ENCODE measurements at regions not wholly inside any gene's neighbourhood (a gene's known extent, or its start where the extent isn't known, plus 50 kb on each side); places are given as distances from the start of the nearest gene placed in this dataset.

DNA sequence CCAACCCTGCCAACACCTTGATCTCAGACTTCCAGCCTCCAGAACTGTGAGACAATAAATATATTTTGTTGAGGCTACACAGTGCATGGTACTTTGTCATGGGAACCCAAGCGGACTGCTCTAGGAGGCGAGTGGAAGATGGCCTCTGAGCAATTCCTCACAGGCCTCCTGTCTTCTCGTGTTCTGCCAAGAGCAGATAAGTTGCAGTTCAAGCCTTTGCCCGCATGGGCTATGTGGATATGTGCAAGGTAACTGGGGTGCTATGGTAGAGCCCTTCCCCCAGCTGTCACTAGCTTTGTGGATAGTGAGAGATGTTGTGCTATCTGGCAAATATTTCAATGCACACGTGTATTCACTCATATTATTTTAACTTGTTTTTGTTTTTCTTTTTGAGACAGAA is 156.0 kb upstream of the BCOR start:
- no TSS peak for BruUV-seq (replicated peaks)
- Mint-ChIP-seq H3K9me3 (ENCODE audit: low read depth, unreplicated experiment) (no peaks in the 10 kb centered on the region), H3K36me3 (ENCODE audit: insufficient read depth, unreplicated experiment) (no peaks in the 10 kb centered on the region), H3K4me1 (ENCODE audit: low read depth, unreplicated experiment) (no peaks in the 10 kb centered on the region), H3K27ac (ENCODE audit: unreplicated experiment) (no peak overlapping the region), H3K27me3 (ENCODE audit: unreplicated experiment) (no peaks in the 10 kb centered on the region), H3K4me3 (ENCODE audit: low read depth, unreplicated experiment) (no peak overlapping the region)
- intact Hi-C loops (cut with micrococcal nuclease; ENCODE audit: unreplicated experiment): no loop called here
- DNase-seq: no peak
- TF ChIP-seq, protein P1, sequence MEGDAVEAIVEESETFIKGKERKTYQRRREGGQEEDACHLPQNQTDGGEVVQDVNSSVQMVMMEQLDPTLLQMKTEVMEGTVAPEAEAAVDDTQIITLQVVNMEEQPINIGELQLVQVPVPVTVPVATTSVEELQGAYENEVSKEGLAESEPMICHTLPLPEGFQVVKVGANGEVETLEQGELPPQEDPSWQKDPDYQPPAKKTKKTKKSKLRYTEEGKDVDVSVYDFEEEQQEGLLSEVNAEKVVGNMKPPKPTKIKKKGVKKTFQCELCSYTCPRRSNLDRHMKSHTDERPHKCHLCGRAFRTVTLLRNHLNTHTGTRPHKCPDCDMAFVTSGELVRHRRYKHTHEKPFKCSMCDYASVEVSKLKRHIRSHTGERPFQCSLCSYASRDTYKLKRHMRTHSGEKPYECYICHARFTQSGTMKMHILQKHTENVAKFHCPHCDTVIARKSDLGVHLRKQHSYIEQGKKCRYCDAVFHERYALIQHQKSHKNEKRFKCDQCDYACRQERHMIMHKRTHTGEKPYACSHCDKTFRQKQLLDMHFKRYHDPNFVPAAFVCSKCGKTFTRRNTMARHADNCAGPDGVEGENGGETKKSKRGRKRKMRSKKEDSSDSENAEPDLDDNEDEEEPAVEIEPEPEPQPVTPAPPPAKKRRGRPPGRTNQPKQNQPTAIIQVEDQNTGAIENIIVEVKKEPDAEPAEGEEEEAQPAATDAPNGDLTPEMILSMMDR (IDR thresholded peaks at IDR 0.05; ENCODE audit: unreplicated experiment): no peak
- CTCF ChIA-PET: no interaction called here

DNA sequence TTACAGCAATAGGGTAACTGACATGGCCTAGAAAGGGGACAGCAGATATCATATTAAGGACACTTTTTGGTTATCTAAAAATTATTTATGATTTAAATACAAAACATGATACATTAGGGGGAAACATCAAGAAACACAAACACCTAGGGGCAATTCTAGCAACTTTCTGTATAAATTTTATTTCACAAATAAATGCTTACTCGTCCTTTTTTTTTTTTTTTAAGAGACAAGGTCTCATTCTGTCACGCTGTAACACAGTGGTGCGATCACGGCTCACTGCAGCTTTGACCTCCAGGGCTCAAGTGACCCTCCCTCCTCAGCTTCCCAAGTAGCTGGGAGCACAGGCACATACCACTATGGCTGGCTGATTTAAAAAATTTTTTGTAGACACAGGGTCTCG is 151.8 kb upstream of the BCOR start:
- CTCF ChIA-PET: no interaction called here
- Mint-ChIP-seq H3K27ac (ENCODE audit: unreplicated experiment) (no peak overlapping the region), H3K4me3 (ENCODE audit: low read depth, unreplicated experiment) (no peak overlapping the region), H3K27me3 (ENCODE audit: unreplicated experiment) (peaks cover 13% of the 10 kb centered on the region), H3K36me3 (ENCODE audit: insufficient read depth, unreplicated experiment) (no peaks in the 10 kb centered on the region), H3K9me3 (ENCODE audit: low read depth, unreplicated experiment) (no peaks in the 10 kb centered on the region), H3K4me1 (ENCODE audit: low read depth, unreplicated experiment) (no peaks in the 10 kb centered on the region)
- intact Hi-C loops (cut with micrococcal nuclease; ENCODE audit: unreplicated experiment): no loop called here
- DNase-seq: no peak
- TF ChIP-seq, protein P1 (IDR thresholded peaks at IDR 0.05; ENCODE audit: unreplicated experiment): no peak
- no TSS peak for BruUV-seq (replicated peaks)

DNA sequence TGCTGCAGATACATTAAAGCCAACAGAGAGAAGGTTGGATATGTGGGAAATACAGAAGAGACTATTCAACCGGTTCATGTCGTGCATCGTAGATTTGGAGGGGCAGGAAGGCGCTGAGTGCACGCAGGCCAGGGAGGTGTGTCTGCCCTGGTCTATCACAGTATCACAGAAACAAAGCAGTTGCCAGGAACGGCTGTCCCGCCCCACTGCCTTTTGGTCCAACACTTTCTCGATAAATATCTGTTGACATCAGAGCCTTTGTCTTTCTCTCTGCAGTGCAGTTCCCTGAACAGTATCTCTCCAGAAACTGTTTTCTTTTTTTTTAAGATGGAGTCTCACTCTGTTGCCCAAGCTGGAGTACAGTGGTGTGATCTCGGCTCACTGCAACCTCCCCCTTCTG is 151.1 kb upstream of the BCOR start:
- Mint-ChIP-seq H3K36me3 (ENCODE audit: insufficient read depth, unreplicated experiment) (no peaks in the 10 kb centered on the region), H3K4me3 (ENCODE audit: low read depth, unreplicated experiment) (no peak overlapping the region), H3K4me1 (ENCODE audit: low read depth, unreplicated experiment) (no peaks in the 10 kb centered on the region), H3K27ac (ENCODE audit: unreplicated experiment) (no peak overlapping the region), H3K27me3 (ENCODE audit: unreplicated experiment) (peaks cover 13% of the 10 kb centered on the region), H3K9me3 (ENCODE audit: low read depth, unreplicated experiment) (no peaks in the 10 kb centered on the region)
- no peak for DNase-seq
- TF ChIP-seq, protein P1 (IDR thresholded peaks at IDR 0.05; ENCODE audit: unreplicated experiment): no peak
- intact Hi-C loops (cut with micrococcal nuclease; ENCODE audit: unreplicated experiment): no loop called here
- no TSS peak for BruUV-seq (replicated peaks)
- CTCF ChIA-PET: no interaction called here

DNA sequence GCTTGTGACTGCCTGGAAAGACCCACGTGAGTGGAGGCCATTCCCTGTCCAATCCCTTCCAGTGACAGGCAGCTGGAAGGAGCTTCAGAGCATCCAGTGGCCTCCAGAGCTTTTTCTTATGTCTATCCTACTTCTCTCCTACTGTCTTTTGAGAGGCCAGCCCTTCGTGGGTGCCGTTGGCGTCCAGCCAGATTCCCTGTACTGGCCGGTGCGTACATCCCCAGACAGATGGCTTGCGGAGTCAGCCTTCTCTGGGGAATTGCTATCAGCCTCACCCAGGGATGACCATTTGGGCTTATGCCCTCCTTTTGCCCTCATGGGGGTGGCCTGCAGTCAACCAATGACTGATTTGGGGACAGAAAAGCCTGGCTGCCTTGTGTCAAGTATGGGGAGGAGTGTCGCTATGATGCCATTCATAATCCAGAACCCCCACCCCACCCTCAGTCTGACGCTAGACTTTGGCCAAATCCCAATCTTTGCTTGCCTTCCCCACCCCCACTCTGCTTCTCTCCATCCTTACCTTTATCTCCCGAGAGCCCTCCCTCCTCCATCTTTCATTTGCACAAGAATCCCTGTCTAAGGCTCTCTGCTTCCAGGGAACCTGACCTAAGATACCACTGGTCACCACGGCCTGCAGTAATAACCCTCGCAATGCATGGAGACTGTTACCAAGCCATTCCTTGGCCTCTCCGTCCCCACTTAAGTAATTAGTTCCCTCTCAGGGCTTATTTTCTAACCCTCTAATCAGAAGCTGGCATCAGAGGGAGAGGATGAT is 150.3 kb upstream of the BCOR start:
- no peak for DNase-seq
- CTCF ChIA-PET: interaction anchor here (0.7 kb wide), 1 partner anchor 13 kb away, joined by 7 read pairs; no protein-coding TSS in a partner anchor
- no peak overlapping the region for H3K27ac Mint-ChIP-seq (ENCODE audit: unreplicated experiment)
- TF ChIP-seq, protein P1 (IDR thresholded peaks at IDR 0.05; ENCODE audit: unreplicated experiment): no peak
- intact Hi-C loops (cut with micrococcal nuclease; ENCODE audit: unreplicated experiment): no loop called here
- peaks cover 13% of the 10 kb centered on the region for H3K27me3 Mint-ChIP-seq (ENCODE audit: unreplicated experiment)
- no peak overlapping the region for H3K4me3 Mint-ChIP-seq (ENCODE audit: low read depth, unreplicated experiment)
- no peaks in the 10 kb centered on the region for H3K4me1 Mint-ChIP-seq (ENCODE audit: low read depth, unreplicated experiment)
- H3K36me3 Mint-ChIP-seq (ENCODE audit: insufficient read depth, unreplicated experiment): no peaks in the 10 kb centered on the region
- BruUV-seq (replicated peaks): no TSS peak
- no peaks in the 10 kb centered on the region for H3K9me3 Mint-ChIP-seq (ENCODE audit: low read depth, unreplicated experiment)
